ENCODE measurements at regions not wholly inside any gene's neighbourhood (a gene's known extent, or its start where the extent isn't known, plus 50 kb on each side); places are given as distances from the start of the nearest gene placed in this dataset.

DNA sequence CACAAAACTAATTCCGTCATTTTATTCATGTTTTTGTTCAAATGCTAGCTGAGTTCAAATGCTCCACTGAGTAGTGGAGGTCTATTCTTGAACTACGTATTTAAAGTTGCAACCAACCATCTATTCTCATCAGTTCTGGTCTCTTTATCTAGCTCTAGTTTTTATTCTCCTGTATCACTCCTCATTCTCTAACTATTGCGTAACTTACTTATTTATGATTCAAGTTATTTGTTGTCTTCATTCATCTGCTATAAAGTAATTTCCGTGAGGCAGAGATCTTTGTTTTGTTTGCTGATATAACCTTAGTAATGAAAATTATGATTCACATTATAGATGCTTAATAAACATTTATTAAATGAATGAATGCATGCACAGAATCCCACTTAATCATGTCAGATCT is 221.6 kb upstream of the ASCC3 start:
- Histone ChIP-seq H3K27me3 (no peaks in the 10 kb centered on the region), H3K4me1 (no peaks in the 10 kb centered on the region), H3K9me3 (no peaks in the 10 kb centered on the region), H3K4me3 (no peak overlapping the region), H3K36me3 (no peaks in the 10 kb centered on the region), H3K27ac (no peak overlapping the region)
- intact Hi-C loops (cut with DNase I), result no loop called here
- no peak for TF ChIP-seq POLR2A (IDR thresholded peaks at IDR 0.05)
- TF ChIP-seq, protein P1, sequence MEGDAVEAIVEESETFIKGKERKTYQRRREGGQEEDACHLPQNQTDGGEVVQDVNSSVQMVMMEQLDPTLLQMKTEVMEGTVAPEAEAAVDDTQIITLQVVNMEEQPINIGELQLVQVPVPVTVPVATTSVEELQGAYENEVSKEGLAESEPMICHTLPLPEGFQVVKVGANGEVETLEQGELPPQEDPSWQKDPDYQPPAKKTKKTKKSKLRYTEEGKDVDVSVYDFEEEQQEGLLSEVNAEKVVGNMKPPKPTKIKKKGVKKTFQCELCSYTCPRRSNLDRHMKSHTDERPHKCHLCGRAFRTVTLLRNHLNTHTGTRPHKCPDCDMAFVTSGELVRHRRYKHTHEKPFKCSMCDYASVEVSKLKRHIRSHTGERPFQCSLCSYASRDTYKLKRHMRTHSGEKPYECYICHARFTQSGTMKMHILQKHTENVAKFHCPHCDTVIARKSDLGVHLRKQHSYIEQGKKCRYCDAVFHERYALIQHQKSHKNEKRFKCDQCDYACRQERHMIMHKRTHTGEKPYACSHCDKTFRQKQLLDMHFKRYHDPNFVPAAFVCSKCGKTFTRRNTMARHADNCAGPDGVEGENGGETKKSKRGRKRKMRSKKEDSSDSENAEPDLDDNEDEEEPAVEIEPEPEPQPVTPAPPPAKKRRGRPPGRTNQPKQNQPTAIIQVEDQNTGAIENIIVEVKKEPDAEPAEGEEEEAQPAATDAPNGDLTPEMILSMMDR (IDR thresholded peaks at IDR 0.05), result no peak
- WGBS (ENCODE audit: insufficient coverage, low coverage, low lambda C conversion rate, missing lambda C conversion rate), result 53% methylated on average over 4 of the region's 4 CpGs
- DNase-seq, result no peak
- no peak for ATAC-seq

DNA sequence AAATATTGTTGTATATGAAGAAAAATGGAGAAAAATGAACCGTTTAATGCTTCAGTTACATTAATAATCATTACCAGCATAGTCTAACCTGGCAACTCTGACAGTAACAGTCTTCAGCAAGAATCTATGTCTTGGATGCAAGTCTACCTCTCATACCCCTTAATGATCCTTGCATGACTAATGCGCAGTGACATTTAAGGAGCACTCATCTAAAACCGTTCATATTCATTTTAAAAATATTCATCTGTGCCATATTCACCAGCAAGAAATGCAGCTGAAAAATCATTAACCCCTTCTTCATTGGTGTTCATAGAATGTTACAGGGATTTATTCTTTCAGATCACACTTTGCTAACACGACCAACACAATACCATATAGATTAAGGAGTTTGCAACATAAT is 227.2 kb upstream of the ASCC3 start:
- no peak overlapping the region for H3K27ac ChIP-seq
- H3K9me3 ChIP-seq, result no peaks in the 10 kb centered on the region
- WGBS (ENCODE audit: insufficient coverage, low coverage, low lambda C conversion rate, missing lambda C conversion rate), result 50% methylated on average over 4 of the region's 4 CpGs
- intact Hi-C loops (cut with DNase I), result no loop called here
- DNase-seq, result no peak
- H3K27me3 ChIP-seq, result no peaks in the 10 kb centered on the region
- TF ChIP-seq, protein P1 (IDR thresholded peaks at IDR 0.05), result no peak
- TF ChIP-seq POLR2A (IDR thresholded peaks at IDR 0.05), result no peak
- no peaks in the 10 kb centered on the region for H3K4me1 ChIP-seq
- H3K36me3 ChIP-seq, result no peaks in the 10 kb centered on the region
- ATAC-seq, result no peak
- H3K4me3 ChIP-seq, result no peak overlapping the region

DNA sequence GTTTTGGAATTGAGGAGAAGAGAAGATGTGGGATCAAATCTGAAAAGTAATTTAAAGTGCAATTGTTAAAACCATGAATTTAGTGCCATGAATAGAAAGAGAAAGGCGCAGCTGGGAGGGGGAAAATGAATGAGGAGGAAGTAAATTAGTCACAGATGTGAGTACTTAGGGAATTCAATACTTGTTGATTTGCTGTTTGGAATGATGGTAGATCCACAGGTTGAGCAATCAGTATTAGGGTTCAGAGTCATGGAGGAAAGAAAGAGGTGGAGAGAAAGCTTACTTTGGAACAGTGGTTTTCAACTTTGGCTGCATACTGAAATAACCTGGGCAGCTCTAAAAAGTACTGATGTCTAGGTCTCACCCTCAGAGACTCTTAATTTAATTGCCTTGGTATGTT is 229.7 kb upstream of the ASCC3 start:
- ATAC-seq, result no peak
- Histone ChIP-seq H3K36me3 (no peaks in the 10 kb centered on the region), H3K4me1 (no peaks in the 10 kb centered on the region), H3K27ac (no peak overlapping the region), H3K9me3 (no peaks in the 10 kb centered on the region), H3K27me3 (no peaks in the 10 kb centered on the region), H3K4me3 (no peak overlapping the region)
- no peak for TF ChIP-seq POLR2A (IDR thresholded peaks at IDR 0.05)
- TF ChIP-seq, protein P1 (IDR thresholded peaks at IDR 0.05), result no peak
- WGBS (ENCODE audit: insufficient coverage, low coverage, low lambda C conversion rate, missing lambda C conversion rate), result 100% methylated on average over 1 of the region's 1 CpG
- intact Hi-C loops (cut with DNase I), result no loop called here
- DNase-seq, result no peak

DNA sequence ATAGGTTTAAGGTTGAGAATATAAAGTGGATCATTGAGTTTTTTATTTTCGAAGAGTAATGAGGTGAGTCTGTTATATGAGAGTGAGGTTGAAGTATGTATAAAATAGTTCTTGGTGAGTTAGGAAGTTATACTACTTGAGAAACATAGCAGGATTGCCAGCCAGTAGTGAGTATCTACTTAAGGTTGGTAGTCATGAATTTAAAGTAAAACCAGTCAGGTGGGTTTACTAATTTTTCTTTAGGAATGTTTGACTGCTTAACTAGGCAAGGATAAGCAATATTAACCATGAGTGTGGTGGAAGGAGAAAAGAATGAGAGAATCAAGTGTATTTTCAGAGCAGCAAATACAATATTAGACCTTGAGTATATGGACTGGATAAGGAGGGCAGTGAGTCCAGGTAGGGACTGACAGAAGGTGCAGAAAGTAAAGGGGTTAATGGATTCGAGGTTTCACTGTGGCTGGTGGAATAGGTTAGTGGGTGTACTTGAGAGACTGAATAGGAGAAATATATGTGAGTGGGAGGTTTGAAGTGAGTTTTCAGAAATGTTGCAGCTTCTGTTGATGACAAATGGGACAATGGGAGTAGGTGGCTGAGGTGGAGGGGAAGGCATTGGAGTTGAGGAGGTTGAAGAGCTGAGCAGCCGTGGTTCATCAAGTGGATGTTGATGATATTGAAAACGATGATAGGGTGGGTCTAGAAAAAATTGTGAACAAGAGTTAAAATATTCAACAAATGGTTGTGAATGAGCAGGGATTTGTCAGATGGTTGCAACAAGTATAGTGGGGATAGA is 232.5 kb upstream of the ASCC3 start:
- 41% methylated on average over 4 of the region's 4 CpGs for WGBS (ENCODE audit: insufficient coverage, low coverage, low lambda C conversion rate, missing lambda C conversion rate)
- DNase-seq (no peak), ATAC-seq (no peak)
- Histone ChIP-seq H3K4me1 (no peaks in the 10 kb centered on the region), H3K36me3 (no peaks in the 10 kb centered on the region), H3K27me3 (no peaks in the 10 kb centered on the region), H3K4me3 (no peak overlapping the region), H3K27ac (no peak overlapping the region), H3K9me3 (no peaks in the 10 kb centered on the region)
- intact Hi-C loops (cut with DNase I), result no loop called here
- TF ChIP-seq, protein P1 (IDR thresholded peaks at IDR 0.05), result no peak
- no peak for TF ChIP-seq POLR2A (IDR thresholded peaks at IDR 0.05)

Measured in right lobe of liver (tissue), 6 donors.